ENCODE measurements at regions not wholly inside any gene's neighbourhood (a gene's known extent, or its start where the extent isn't known, plus 50 kb on each side); places are given as distances from the start of the nearest gene placed in this dataset.
"Not testable (repeated sequence)": the region's sequence is repeated elsewhere in the genome, so short reads cannot be mapped to it uniquely, and the experiment has no call there.

GRCh38 chr4:160386846-160387245 lies 1284.0 kb downstream of the RAPGEF2 start:
- in situ Hi-C loops (cut with HindIII; ENCODE audit: low sequenced_read_pairs), result no loop called here

DNA sequence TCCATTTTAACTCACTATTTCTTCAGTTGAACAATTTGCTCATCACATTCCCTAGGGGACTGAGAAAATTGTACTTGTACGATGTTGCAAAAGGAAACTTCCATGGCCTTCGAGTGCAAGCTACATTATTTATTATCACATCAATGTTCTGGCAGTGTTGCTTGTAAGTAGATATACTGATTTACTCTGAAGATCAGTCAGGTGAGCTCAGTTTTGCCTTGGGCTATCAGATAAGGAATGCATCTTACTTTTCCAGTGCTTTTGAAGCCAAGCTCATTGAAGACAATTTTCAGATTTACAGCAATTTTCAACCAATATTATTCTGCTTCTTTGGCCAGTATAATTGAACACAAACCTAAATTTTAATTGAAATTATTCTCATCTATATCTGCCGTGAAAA lies 1296.9 kb downstream of the RAPGEF2 start:
- in situ Hi-C loops (cut with HindIII; ENCODE audit: low sequenced_read_pairs), result no loop called here

- in situ Hi-C loops (cut with HindIII; ENCODE audit: low sequenced_read_pairs), result no loop called here
Observed at GRCh38 chr4:160403081-160403480, 1300.2 kb downstream of the RAPGEF2 start.

- in situ Hi-C loops (cut with HindIII; ENCODE audit: low sequenced_read_pairs), result no loop called here
Observed at GRCh38 chr4:160406263-160406825, 1303.5 kb downstream of the RAPGEF2 start.

- in situ Hi-C loops (cut with HindIII; ENCODE audit: low sequenced_read_pairs), result no loop called here
Observed at GRCh38 chr4:160414496-160414895, 1311.6 kb downstream of the RAPGEF2 start.

DNA sequence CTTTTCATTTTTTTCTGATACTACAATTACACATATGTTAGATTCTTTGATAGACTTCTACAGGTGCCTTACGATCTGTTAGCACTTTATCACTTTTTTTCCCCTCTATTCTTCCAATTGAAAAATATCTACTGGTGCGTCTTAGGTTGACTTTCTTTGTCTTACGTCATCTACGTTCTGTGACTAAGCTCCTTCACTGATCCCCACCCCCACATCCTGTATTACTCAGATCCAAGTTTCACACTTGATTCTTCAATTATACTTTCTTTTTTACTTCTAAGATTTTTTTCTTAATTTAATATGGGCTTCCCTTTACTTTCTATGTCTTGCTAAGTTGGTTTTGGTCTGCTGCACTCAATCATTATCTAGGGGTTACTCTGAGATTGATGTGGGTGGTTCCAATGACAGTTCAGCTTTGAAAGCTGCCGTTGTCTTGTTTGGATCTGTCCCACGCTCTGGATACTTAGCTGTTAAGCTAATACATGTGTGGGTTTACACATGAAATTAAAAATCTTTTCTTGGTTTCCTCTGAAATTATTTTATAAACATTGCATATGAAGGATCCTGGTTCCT lies 1321.1 kb downstream of the RAPGEF2 start:
- in situ Hi-C loops (cut with HindIII; ENCODE audit: low sequenced_read_pairs), result no loop called here

DNA sequence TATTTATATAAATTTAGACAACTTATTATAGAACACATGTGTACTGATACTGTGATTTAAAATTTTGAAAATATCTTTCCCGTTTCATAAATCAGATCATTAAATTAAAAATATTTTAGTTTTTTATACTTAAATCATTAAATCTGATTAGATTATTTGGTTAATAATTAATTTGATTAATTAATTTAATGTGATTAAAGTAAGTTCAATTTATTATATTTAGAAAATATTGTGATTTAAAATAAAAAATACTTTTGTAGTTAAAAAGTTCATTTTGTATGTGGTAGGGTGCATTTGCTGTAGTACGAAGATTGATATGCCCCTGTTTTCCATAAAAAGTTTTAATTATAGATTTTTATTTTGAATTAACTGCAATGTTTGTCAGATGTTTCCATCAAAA lies 1323.4 kb downstream of the RAPGEF2 start:
- in situ Hi-C loops (cut with HindIII; ENCODE audit: low sequenced_read_pairs), result no loop called here

- in situ Hi-C loops (cut with HindIII; ENCODE audit: low sequenced_read_pairs), result no loop called here
Observed at GRCh38 chr4:160450876-160451275, 1348.0 kb downstream of the RAPGEF2 start.

DNA sequence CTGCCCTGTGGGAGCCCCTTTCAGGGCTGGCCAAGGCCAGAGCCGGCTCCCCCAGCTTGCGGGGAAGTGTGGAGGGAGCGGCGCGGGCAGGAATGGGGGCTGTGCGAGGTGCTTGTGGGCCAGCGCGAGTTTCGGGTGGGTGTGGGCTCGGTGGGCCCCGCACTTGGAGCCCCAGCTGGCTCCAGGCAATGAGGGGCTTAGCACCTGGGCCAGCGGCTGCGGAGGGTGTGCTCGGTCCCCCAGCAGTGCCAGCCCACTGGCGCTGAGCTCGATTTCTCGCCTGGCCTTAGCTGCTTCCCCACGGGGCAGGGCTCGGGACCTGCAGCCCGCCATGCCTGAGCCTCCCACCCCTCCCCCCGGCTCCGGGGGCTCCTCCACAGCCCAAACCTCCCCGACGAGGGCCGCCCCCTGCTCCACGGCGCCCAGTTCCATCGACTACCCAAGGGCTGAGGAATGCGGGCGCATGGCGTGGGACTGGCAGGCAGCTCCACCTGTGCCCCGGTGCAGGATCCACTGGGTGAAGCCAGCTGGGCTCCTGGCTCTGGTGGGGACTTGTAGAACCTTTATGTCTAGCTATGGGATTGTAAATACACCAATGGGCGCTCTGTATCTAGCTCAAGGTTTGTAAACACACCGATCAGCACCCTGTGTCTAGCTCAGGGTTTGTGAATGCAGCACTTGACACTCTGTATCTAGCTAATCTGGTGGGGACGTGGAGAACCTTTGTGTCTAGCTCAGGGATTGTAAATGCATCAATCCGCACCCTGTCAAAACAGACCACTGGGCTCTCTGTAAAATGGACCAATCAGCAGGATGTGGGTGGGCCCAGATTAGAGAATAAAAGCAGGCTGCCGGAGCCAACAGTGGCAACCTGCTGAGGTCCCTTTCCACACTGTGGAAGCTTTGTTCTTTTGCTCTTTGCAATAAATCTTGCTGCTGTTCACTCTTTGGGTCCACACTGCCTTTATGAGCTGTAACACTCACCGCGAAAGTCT lies 1379.1 kb downstream of the RAPGEF2 start:
- in situ Hi-C loops (cut with HindIII; ENCODE audit: low sequenced_read_pairs), result not testable (repeated sequence)

GRCh38 chr4:160485071-160485687 lies 1382.3 kb downstream of the RAPGEF2 start:
- in situ Hi-C loops (cut with HindIII; ENCODE audit: low sequenced_read_pairs), result no loop called here

GRCh38 chr4:160492181-160492580 lies 1389.3 kb downstream of the RAPGEF2 start:
- in situ Hi-C loops (cut with HindIII; ENCODE audit: low sequenced_read_pairs), result no loop called here

GRCh38 chr4:160493206-160493605 lies 1390.3 kb downstream of the RAPGEF2 start:
- in situ Hi-C loops (cut with HindIII; ENCODE audit: low sequenced_read_pairs), result no loop called here

GRCh38 chr4:160495356-160495755 lies 1392.5 kb downstream of the RAPGEF2 start:
- in situ Hi-C loops (cut with HindIII; ENCODE audit: low sequenced_read_pairs), result no loop called here

GRCh38 chr4:160498211-160498610 lies 1395.3 kb downstream of the RAPGEF2 start:
- in situ Hi-C loops (cut with HindIII; ENCODE audit: low sequenced_read_pairs), result no loop called here

- in situ Hi-C loops (cut with HindIII; ENCODE audit: low sequenced_read_pairs), result no loop called here
Observed at GRCh38 chr4:160505724-160506123, 1402.8 kb downstream of the RAPGEF2 start.

DNA sequence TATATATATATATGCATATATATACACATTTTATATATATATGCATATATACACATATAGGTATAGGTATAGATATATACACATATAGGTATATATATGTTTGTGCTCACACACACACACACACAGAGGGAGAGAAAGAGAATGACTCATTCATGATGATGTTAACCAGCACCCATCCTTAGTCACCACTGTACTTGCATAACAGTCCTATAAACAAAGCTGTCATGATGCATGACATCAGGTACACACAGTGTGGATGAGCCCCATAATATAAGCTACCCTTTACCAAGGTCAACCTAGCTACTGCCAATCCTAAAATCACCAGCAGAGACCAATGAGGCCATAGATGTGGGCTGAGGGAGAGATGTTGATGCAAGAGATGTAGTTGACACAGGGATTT lies 1408.0 kb downstream of the RAPGEF2 start:
- in situ Hi-C loops (cut with HindIII; ENCODE audit: low sequenced_read_pairs), result no loop called here

GRCh38 chr4:160514126-160514525 lies 1411.2 kb downstream of the RAPGEF2 start:
- in situ Hi-C loops (cut with HindIII; ENCODE audit: low sequenced_read_pairs), result no loop called here

GRCh38 chr4:160523231-160523630 lies 1420.4 kb downstream of the RAPGEF2 start:
- in situ Hi-C loops (cut with HindIII; ENCODE audit: low sequenced_read_pairs), result no loop called here

DNA sequence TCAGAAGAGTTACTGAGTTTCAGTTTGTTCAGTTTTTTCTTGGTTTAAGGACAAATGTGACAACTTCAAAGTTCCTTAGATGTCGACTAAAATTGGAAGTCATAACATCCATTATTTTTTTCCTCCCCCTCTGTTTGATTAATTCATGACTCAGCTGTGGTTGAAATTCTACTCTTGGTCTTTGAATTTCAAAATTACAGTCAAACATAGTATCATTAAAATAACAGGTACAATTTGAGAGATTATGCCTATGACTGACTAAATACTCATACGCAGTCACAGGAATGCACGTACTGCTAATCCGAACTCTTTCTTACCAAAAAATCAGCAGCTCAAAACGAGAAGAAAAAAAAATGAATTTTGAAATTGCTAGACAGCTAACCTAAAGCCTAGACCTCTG lies 1434.8 kb downstream of the RAPGEF2 start:
- in situ Hi-C loops (cut with HindIII; ENCODE audit: low sequenced_read_pairs), result no loop called here

DNA sequence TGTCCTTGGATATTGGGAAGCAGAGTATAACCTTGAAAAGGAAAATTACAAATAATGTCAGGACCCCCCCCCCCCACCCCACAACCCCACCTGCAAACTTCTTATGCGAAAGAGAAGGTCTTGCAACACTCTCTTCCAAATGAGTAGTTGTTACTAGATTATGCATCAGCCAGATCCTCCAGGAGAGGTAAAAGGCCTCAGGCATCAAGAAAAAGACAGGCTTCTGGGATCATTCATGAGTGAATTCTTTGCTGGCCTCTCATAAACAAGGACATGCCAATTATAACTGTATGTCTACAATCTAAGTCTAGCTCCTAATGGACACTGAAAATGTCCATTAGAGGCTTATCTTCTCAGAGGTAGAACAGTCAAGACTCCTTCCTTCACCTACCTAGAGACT lies 1443.3 kb downstream of the RAPGEF2 start:
- in situ Hi-C loops (cut with HindIII; ENCODE audit: low sequenced_read_pairs), result no loop called here

GRCh38 chr4:160549951-160550519 lies 1447.2 kb downstream of the RAPGEF2 start:
- in situ Hi-C loops (cut with HindIII; ENCODE audit: low sequenced_read_pairs), result not testable (repeated sequence)

Measured in DLD1 (cell line).